ENCODE measurements at regions not wholly inside any gene's neighbourhood (a gene's known extent, or its start where the extent isn't known, plus 50 kb on each side); places are given as distances from the start of the nearest gene placed in this dataset.

DNA sequence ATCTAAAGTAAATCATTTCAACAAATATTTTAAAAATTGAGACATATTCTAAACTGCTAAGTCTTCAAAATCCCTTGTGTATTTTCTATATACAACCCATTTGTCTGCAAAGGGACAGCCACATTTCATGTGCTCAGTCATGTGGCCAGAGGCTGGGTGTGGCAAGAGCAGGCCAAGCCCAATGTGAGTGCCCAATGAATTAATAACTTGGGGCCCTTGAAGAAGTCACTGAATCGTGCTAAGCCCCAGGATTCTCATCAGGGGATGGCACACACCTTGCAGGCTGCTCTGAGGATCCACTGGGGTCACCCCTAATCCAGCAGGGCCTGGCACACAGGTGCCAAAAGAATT lies 78.2 kb upstream of the SMIM23 start:
- TF ChIP-seq, protein P1, sequence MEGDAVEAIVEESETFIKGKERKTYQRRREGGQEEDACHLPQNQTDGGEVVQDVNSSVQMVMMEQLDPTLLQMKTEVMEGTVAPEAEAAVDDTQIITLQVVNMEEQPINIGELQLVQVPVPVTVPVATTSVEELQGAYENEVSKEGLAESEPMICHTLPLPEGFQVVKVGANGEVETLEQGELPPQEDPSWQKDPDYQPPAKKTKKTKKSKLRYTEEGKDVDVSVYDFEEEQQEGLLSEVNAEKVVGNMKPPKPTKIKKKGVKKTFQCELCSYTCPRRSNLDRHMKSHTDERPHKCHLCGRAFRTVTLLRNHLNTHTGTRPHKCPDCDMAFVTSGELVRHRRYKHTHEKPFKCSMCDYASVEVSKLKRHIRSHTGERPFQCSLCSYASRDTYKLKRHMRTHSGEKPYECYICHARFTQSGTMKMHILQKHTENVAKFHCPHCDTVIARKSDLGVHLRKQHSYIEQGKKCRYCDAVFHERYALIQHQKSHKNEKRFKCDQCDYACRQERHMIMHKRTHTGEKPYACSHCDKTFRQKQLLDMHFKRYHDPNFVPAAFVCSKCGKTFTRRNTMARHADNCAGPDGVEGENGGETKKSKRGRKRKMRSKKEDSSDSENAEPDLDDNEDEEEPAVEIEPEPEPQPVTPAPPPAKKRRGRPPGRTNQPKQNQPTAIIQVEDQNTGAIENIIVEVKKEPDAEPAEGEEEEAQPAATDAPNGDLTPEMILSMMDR (IDR thresholded peaks at IDR 0.05; ENCODE audit: unreplicated experiment), result no peak
- Mint-ChIP-seq H3K4me3 (ENCODE audit: low read depth) (no peak overlapping the region), H3K4me1 (ENCODE audit: low read depth) (no peaks in the 10 kb centered on the region), H3K27me3 (peaks cover 4% of the 10 kb centered on the region), H3K36me3 (ENCODE audit: insufficient read depth) (no peaks in the 10 kb centered on the region), H3K9me3 (ENCODE audit: low read depth) (no peaks in the 10 kb centered on the region), H3K27ac (no peak overlapping the region)
- DNase-seq (ENCODE audit: low spot score, unreplicated experiment), result no peak

DNA sequence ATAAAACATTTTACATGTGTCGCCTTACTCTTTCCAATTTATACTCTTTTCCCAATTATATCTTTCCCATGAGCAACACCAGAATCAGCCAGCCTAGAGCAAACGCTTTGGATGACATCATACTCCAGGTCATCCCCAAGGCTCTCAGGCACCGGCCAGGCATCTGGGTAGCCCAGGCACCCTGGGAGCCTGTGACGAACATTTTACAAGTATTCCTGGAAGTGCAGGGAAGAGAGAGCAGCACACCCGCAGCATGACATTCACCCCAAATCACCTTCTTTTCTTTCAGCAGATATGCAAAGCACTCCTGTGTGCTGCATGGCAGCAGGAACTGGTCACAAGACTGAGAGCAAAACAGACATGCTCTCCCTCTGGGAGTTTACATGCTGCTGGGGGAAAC lies 75.7 kb upstream of the SMIM23 start:
- Mint-ChIP-seq H3K9me3 (ENCODE audit: low read depth) (no peaks in the 10 kb centered on the region), H3K4me1 (ENCODE audit: low read depth) (no peaks in the 10 kb centered on the region), H3K4me3 (ENCODE audit: low read depth) (no peak overlapping the region), H3K27me3 (peaks cover 4% of the 10 kb centered on the region), H3K36me3 (ENCODE audit: insufficient read depth) (no peaks in the 10 kb centered on the region), H3K27ac (no peak overlapping the region)
- DNase-seq (ENCODE audit: low spot score, unreplicated experiment), result peak; percentile 5
- TF ChIP-seq, protein P1 (IDR thresholded peaks at IDR 0.05; ENCODE audit: unreplicated experiment), result no peak

DNA sequence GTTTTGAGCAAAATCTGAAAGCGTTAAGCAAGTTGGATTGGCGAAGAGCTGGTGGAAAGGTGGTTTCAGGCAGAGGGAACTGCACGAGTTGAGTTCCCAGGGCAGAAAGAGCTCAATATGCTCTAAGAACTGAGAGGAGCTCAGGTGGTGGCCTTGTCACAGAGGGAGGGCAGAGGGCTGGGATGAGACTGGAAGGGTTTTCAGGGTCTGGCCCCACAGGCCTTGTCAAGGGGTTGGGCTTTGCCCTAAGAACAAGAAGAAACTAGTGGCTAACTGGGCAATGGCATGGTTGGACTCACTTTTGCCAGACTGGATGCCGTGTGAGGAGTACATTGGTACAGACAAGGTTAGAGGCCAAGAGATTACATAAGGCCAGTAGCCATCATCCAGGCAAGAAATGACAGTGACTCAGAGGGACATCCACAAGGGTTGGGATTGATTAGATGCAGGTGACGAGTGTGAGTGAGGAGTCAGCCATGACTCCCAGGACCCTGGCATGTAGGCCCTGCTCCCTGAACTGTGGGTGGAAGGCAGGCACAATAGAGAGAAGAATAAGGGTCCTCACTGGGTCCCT lies 75.1 kb upstream of the SMIM23 start:
- no peaks in the 10 kb centered on the region for H3K36me3 Mint-ChIP-seq (ENCODE audit: insufficient read depth)
- H3K27me3 Mint-ChIP-seq, result peaks cover 2% of the 10 kb centered on the region
- peak; percentile 6 for DNase-seq (ENCODE audit: low spot score, unreplicated experiment)
- H3K9me3 Mint-ChIP-seq (ENCODE audit: low read depth), result no peaks in the 10 kb centered on the region
- H3K27ac Mint-ChIP-seq, result no peak overlapping the region
- TF ChIP-seq, protein P1 (IDR thresholded peaks at IDR 0.05; ENCODE audit: unreplicated experiment), result no peak
- no peak overlapping the region for H3K4me3 Mint-ChIP-seq (ENCODE audit: low read depth)
- no peaks in the 10 kb centered on the region for H3K4me1 Mint-ChIP-seq (ENCODE audit: low read depth)

DNA sequence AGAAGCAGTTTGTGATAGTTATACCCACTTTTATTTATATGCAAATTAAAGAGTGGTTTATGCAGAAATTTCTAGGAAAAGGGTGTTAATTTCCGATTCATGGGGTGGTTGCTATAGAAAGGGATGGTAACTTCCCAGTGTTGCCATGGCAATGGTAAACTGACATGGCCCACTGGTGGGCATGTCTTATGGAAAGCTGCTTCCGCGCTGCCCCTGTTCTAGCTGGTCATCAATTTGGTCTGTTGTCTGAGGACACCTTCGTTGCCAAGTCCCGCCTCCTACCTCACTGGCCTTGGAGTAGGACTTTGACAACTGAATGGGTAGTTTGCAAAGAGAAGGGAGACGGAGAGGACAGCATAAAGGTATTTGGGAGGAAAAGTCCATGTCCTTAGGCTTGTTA lies 74.0 kb upstream of the SMIM23 start:
- Mint-ChIP-seq H3K4me1 (ENCODE audit: low read depth) (no peaks in the 10 kb centered on the region), H3K9me3 (ENCODE audit: low read depth) (no peaks in the 10 kb centered on the region), H3K36me3 (ENCODE audit: insufficient read depth) (no peaks in the 10 kb centered on the region), H3K27me3 (no peaks in the 10 kb centered on the region), H3K4me3 (ENCODE audit: low read depth) (no peak overlapping the region), H3K27ac (no peak overlapping the region)
- TF ChIP-seq, protein P1 (IDR thresholded peaks at IDR 0.05; ENCODE audit: unreplicated experiment), result no peak
- DNase-seq (ENCODE audit: low spot score, unreplicated experiment), result no peak

DNA sequence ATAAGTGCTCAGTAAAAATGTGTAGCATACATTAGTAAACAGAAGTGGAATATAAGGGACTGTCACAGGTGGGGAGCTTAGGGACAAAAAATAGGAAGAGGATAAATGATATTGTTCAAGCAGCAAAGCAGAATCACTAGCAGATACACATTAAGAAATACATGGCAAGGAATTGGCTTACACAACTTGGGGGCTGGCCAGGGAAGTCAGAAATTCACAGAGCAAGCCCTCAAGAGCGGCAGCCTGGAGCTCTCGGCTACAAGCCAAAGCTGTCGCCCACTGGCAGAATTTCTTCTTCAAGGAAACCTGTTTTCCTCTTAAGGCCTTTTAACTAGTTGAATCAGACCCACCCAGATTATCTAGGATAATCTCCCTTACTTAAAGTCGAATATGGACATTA lies 73.0 kb upstream of the SMIM23 start:
- TF ChIP-seq, protein P1 (IDR thresholded peaks at IDR 0.05; ENCODE audit: unreplicated experiment), result no peak
- no peak for DNase-seq (ENCODE audit: low spot score, unreplicated experiment)
- H3K27ac Mint-ChIP-seq, result no peak overlapping the region
- H3K9me3 Mint-ChIP-seq (ENCODE audit: low read depth), result no peaks in the 10 kb centered on the region
- no peak overlapping the region for H3K4me3 Mint-ChIP-seq (ENCODE audit: low read depth)
- H3K36me3 Mint-ChIP-seq (ENCODE audit: insufficient read depth), result no peaks in the 10 kb centered on the region
- H3K4me1 Mint-ChIP-seq (ENCODE audit: low read depth), result no peaks in the 10 kb centered on the region
- H3K27me3 Mint-ChIP-seq, result no peaks in the 10 kb centered on the region
